ACC112 (cell line): ENCODE measurements at regions not wholly inside any gene's neighbourhood (a gene's known extent, or its start where the extent isn't known, plus 50 kb on each side); places are given as distances from the start of the nearest gene placed in this dataset.
A peak's percentile ranks its signal among the peaks of the same experiment; 100 is the strongest.

Experiments
- H2AFZ ChIP-seq: fragments of 200-600 bp; sonication (generic); one replicate; pipeline ENCODE4 v1.6.0; 2017; ENCODE audit warnings: antibody characterized with exemption, low read length; ENCODE audit not compliant: unreplicated experiment
- H3K27ac ChIP-seq: fragments of 200-600 bp; sonication (generic); 2 replicates; pipeline ENCODE4 v1.5.1; 2014; ENCODE audit warnings: low read depth, mild to moderate bottlenecking, antibody characterized with exemption, low read length, moderate library complexity
- H3K27me3 ChIP-seq: fragments of 200-600 bp; sonication (generic); 2 replicates; pipeline ENCODE4 v1.6.1; 2014; ENCODE audit warnings: mild to moderate bottlenecking, antibody characterized with exemption, low read length, moderate library complexity, mixed read lengths; ENCODE audit not compliant: insufficient read depth
- H3K36me3 ChIP-seq: fragments of 200-600 bp; sonication (generic); 2 replicates; pipeline ENCODE4 v1.6.1; 2016; ENCODE audit warnings: mild to moderate bottlenecking, antibody characterized with exemption, low read length, moderate library complexity, mixed read lengths; ENCODE audit not compliant: insufficient read depth
- H3K4me1 ChIP-seq: fragments of 200-600 bp; sonication (generic); one replicate; pipeline ENCODE4 v1.6.1; 2016; ENCODE audit warnings: low read length, mixed read lengths; ENCODE audit not compliant: insufficient read depth, unreplicated experiment, control insufficient read depth
- H3K4me3 ChIP-seq: fragments of 200-600 bp; sonication (generic); 2 replicates; pipeline ENCODE4 v1.5.1; 2014; ENCODE audit warnings: mild to moderate bottlenecking, low read depth, low read length
- H3K79me2 ChIP-seq: fragments of 200-600 bp; sonication (generic); one replicate; pipeline ENCODE4 v1.6.0; 2016; ENCODE audit warnings: low read length; ENCODE audit not compliant: control insufficient read depth, unreplicated experiment, insufficient read depth

- Histone ChIP-seq H3K4me3 (peak overlapping the region; percentile 75), H2AFZ (peak overlapping the region; percentile 94), H3K27ac (no peak overlapping the region), H3K27me3 (peaks cover 42% of the 10 kb centered on the region), H3K4me1 (peaks cover 4% of the 10 kb centered on the region), H3K79me2 (no peaks in the 10 kb centered on the region), H3K36me3 (no peaks in the 10 kb centered on the region)
Observed at GRCh38 chr14:94907626-94908261, 137.8 kb upstream of the GSC start.

- peaks cover 36% of the 10 kb centered on the region for H3K27me3 ChIP-seq
- H3K36me3 ChIP-seq, result no peaks in the 10 kb centered on the region
- H3K4me1 ChIP-seq, result peaks cover 4% of the 10 kb centered on the region
- H2AFZ ChIP-seq, result peak overlapping the region; percentile 94
- H3K27ac ChIP-seq, result no peak overlapping the region
- no peaks in the 10 kb centered on the region for H3K79me2 ChIP-seq
- H3K4me3 ChIP-seq, result peak overlapping the region; percentile 75
Observed at GRCh38 chr14:94906991-94907587, 137.2 kb upstream of the GSC start.

GRCh38 chr14:94906577-94906976 lies 136.7 kb upstream of the GSC start:
- H2AFZ ChIP-seq, result no peak overlapping the region
- H3K79me2 ChIP-seq, result no peaks in the 10 kb centered on the region
- no peak overlapping the region for H3K27ac ChIP-seq
- peaks cover 4% of the 10 kb centered on the region for H3K4me1 ChIP-seq
- no peaks in the 10 kb centered on the region for H3K36me3 ChIP-seq
- peaks cover 32% of the 10 kb centered on the region for H3K27me3 ChIP-seq
- no peak overlapping the region for H3K4me3 ChIP-seq

- Histone ChIP-seq H3K27me3 (peaks cover 18% of the 10 kb centered on the region; the same call in 1 of the 2 replicates), H3K4me1 (peaks cover 4% of the 10 kb centered on the region), H2AFZ (no peak overlapping the region), H3K4me3 (no peak overlapping the region), H3K36me3 (no peaks in the 10 kb centered on the region), H3K27ac (no peak overlapping the region), H3K79me2 (no peaks in the 10 kb centered on the region)
Observed at GRCh38 chr14:94904636-94905035, 134.7 kb upstream of the GSC start.

GRCh38 chr14:94903883-94904282 lies 134.0 kb upstream of the GSC start:
- Histone ChIP-seq H3K27ac (no peak overlapping the region), H2AFZ (no peak overlapping the region), H3K36me3 (no peaks in the 10 kb centered on the region), H3K4me3 (no peak overlapping the region), H3K27me3 (peaks cover 13% of the 10 kb centered on the region; the same call in 1 of the 2 replicates), H3K4me1 (peaks cover 4% of the 10 kb centered on the region), H3K79me2 (no peaks in the 10 kb centered on the region)

GRCh38 chr14:94903338-94903737 lies 133.4 kb upstream of the GSC start:
- peaks cover 8% of the 10 kb centered on the region; the same call in 1 of the 2 replicates for H3K27me3 ChIP-seq

GRCh38 chr14:94897561-94897960 lies 127.6 kb upstream of the GSC start:
- H2AFZ ChIP-seq, result no peak overlapping the region
- no peak overlapping the region for H3K4me3 ChIP-seq
- H3K27ac ChIP-seq, result no peak overlapping the region
- H3K36me3 ChIP-seq, result no peaks in the 10 kb centered on the region
- peaks cover 9% of the 10 kb centered on the region for H3K27me3 ChIP-seq
- H3K4me1 ChIP-seq, result peaks cover 6% of the 10 kb centered on the region
- H3K79me2 ChIP-seq, result no peaks in the 10 kb centered on the region

More at GRCh38 chr14:94903338-94903737, 133.4 kb upstream of the GSC start:
- Histone ChIP-seq H3K79me2 (no peaks in the 10 kb centered on the region), H2AFZ (no peak overlapping the region), H3K4me3 (no peak overlapping the region), H3K27ac (no peak overlapping the region), H3K36me3 (no peaks in the 10 kb centered on the region), H3K4me1 (peaks cover 4% of the 10 kb centered on the region)

GRCh38 chr14:94897082-94897481 lies 127.2 kb upstream of the GSC start:
- Histone ChIP-seq H3K27me3 (peaks cover 13% of the 10 kb centered on the region), H3K27ac (no peak overlapping the region), H3K4me3 (no peak overlapping the region), H3K36me3 (no peaks in the 10 kb centered on the region), H3K4me1 (peaks cover 6% of the 10 kb centered on the region), H3K79me2 (no peaks in the 10 kb centered on the region), H2AFZ (no peak overlapping the region)

- Histone ChIP-seq H2AFZ (no peak overlapping the region), H3K4me3 (no peak overlapping the region), H3K36me3 (no peaks in the 10 kb centered on the region), H3K27ac (no peak overlapping the region), H3K79me2 (no peaks in the 10 kb centered on the region), H3K27me3 (peaks cover 19% of the 10 kb centered on the region), H3K4me1 (peaks cover 6% of the 10 kb centered on the region)
Observed at GRCh38 chr14:94893411-94894160, 123.7 kb upstream of the GSC start.

- H3K4me1 ChIP-seq, result no peaks in the 10 kb centered on the region
Observed at GRCh38 chr14:94890785-94891184, 120.9 kb upstream of the GSC start.

More at GRCh38 chr14:94890785-94891184, 120.9 kb upstream of the GSC start:
- H2AFZ ChIP-seq, result no peak overlapping the region
- H3K27ac ChIP-seq, result no peak overlapping the region
- no peak overlapping the region for H3K4me3 ChIP-seq
- H3K79me2 ChIP-seq, result no peaks in the 10 kb centered on the region
- no peaks in the 10 kb centered on the region for H3K36me3 ChIP-seq
- H3K27me3 ChIP-seq, result peaks cover 18% of the 10 kb centered on the region
